NCI-H446 (cell line): ENCODE measurements at regions not wholly inside any gene's neighbourhood (a gene's known extent, or its start where the extent isn't known, plus 50 kb on each side); places are given as distances from the start of the nearest gene placed in this dataset.
"Not testable (repeated sequence)": the region's sequence is repeated elsewhere in the genome, so short reads cannot be mapped to it uniquely, and the experiment has no call there.

ENCODE experiments used
- DNase-seq, 2 experiments: peaks; one replicate each; lab custom pipeline; 2025; lab: John Stamatoyannopoulos, UW

- DNase-seq = no peak
These were observed 117.1 kb downstream of the KCNJ2 start for GRCh38 chr17:70286391-70286790.

GRCh38 chr17:70288540-70289290, 119.4 kb downstream of the KCNJ2 start:
- DNase-seq = peak; percentile 39 to 64

- DNase-seq = no peak
These were observed 121.4 kb downstream of the KCNJ2 start for GRCh38 chr17:70290770-70291169.

GRCh38 chr17:70292366-70292765, 123.0 kb downstream of the KCNJ2 start:
- DNase-seq = no peak

- DNase-seq = not testable (repeated sequence)
These were observed 124.4 kb downstream of the KCNJ2 start for GRCh38 chr17:70293564-70294310.

- no peak for DNase-seq
These were observed 126.0 kb downstream of the KCNJ2 start for GRCh38 chr17:70295329-70295728.

GRCh38 chr17:70295731-70296130, 126.4 kb downstream of the KCNJ2 start:
- no peak for DNase-seq

- no peak for DNase-seq
These were observed 127.1 kb downstream of the KCNJ2 start for GRCh38 chr17:70296456-70296855.

GRCh38 chr17:70297397-70297796, 128.1 kb downstream of the KCNJ2 start:
- no peak for DNase-seq

- no peak for DNase-seq
These were observed 129.7 kb downstream of the KCNJ2 start for GRCh38 chr17:70298929-70299531.

- DNase-seq = peak; percentile 28 to 60
These were observed 138.3 kb downstream of the KCNJ2 start for GRCh38 chr17:70307430-70308225.

- DNase-seq = no peak
These were observed 139.3 kb downstream of the KCNJ2 start for GRCh38 chr17:70308618-70309017.

- DNase-seq = no peak
These were observed 140.9 kb downstream of the KCNJ2 start for GRCh38 chr17:70310221-70310672.

- no peak for DNase-seq
These were observed 143.9 kb downstream of the KCNJ2 start for GRCh38 chr17:70313086-70313852.

- no peak for DNase-seq
These were observed 144.8 kb downstream of the KCNJ2 start for GRCh38 chr17:70314096-70314495.

- DNase-seq = no peak
These were observed 145.2 kb downstream of the KCNJ2 start for GRCh38 chr17:70314506-70314905.

- DNase-seq = peak in 1 of 2 experiments; percentile 37
These were observed 148.1 kb downstream of the KCNJ2 start for GRCh38 chr17:70317421-70317820.

GRCh38 chr17:70318051-70318450, 148.7 kb downstream of the KCNJ2 start:
- peak; percentile 37 to 76 for DNase-seq

- no peak for DNase-seq
These were observed 150.2 kb downstream of the KCNJ2 start for GRCh38 chr17:70319516-70319915.

- DNase-seq = peak in 1 of 2 experiments; percentile 76
These were observed 151.5 kb downstream of the KCNJ2 start for GRCh38 chr17:70320673-70321345.

- DNase-seq = peak in 1 of 2 experiments; percentile 32
These were observed 152.0 kb downstream of the KCNJ2 start for GRCh38 chr17:70321352-70321751.
